GM10266 (cell line): ENCODE measurements at regions not wholly inside any gene's neighbourhood (a gene's known extent, or its start where the extent isn't known, plus 50 kb on each side); places are given as distances from the start of the nearest gene placed in this dataset.
"Not testable (repeated sequence)": the region's sequence is repeated elsewhere in the genome, so short reads cannot be mapped to it uniquely, and the experiment has no call there.

Source experiments
- DNase-seq: peaks from one replicate; pipeline ENCODE4 v3.0.0; 2012; ENCODE audit errors: extremely low spot score
- CTCF ChIP-seq: IDR thresholded peaks from 2 replicates; pipeline ENCODE4 v1.5.1; 2012; ENCODE audit warnings: mild to moderate bottlenecking, low read depth; ENCODE audit not compliant: control insufficient read depth, insufficient read depth; ENCODE audit errors: missing control alignments

GRCh38 chr2:180591947-180592346 lies 388.5 kb upstream of the UBE2E3 start:
- DNase-seq, result no peak
- no peak for TF ChIP-seq CTCF

- not testable (repeated sequence) for DNase-seq
Observed at GRCh38 chr2:180591093-180591781, 389.2 kb upstream of the UBE2E3 start.

- DNase-seq, result no peak
- TF ChIP-seq CTCF, result no peak
Observed at GRCh38 chr2:180583441-180584140, 396.8 kb upstream of the UBE2E3 start.

- no peak for DNase-seq
- no peak for TF ChIP-seq CTCF
Observed at GRCh38 chr2:180579388-180579787, 401.0 kb upstream of the UBE2E3 start.

GRCh38 chr2:180578441-180578840 lies 402.0 kb upstream of the UBE2E3 start:
- no peak for DNase-seq
- TF ChIP-seq CTCF, result no peak

- TF ChIP-seq CTCF, result no peak
- no peak for DNase-seq
Observed at GRCh38 chr2:180577567-180577966, 402.8 kb upstream of the UBE2E3 start.

- no peak for TF ChIP-seq CTCF
- DNase-seq, result no peak
Observed at GRCh38 chr2:180573951-180574350, 406.5 kb upstream of the UBE2E3 start.
